Mammary epithelial cell (primary cell): ENCODE measurements at regions not wholly inside any gene's neighbourhood (a gene's known extent, or its start where the extent isn't known, plus 50 kb on each side); places are given as distances from the start of the nearest gene placed in this dataset.

Source experiments
- EZH2 ChIP-seq: IDR thresholded peaks from 2 replicates; pipeline ENCODE4 v1.6.1; 2012; ENCODE audit warnings: low read length, inconsistent platforms, borderline replicate concordance
- TF ChIP-seq, protein P1 (sequence below), 2 donors: IDR thresholded peaks in 1 of 2; conservative IDR thresholded peaks in 1 of 2; 2 replicates each; pipeline ENCODE4 v1.5.1; 2011 to 2012; ENCODE audit warnings: inconsistent platforms in 2 of 2, low read length in 2 of 2, mild to moderate bottlenecking in 2 of 2, control low read depth in 1 of 2, low read depth in 1 of 2; ENCODE audit not compliant: insufficient read depth in 1 of 2; ENCODE audit errors: extremely low read depth in 1 of 2

DNA sequence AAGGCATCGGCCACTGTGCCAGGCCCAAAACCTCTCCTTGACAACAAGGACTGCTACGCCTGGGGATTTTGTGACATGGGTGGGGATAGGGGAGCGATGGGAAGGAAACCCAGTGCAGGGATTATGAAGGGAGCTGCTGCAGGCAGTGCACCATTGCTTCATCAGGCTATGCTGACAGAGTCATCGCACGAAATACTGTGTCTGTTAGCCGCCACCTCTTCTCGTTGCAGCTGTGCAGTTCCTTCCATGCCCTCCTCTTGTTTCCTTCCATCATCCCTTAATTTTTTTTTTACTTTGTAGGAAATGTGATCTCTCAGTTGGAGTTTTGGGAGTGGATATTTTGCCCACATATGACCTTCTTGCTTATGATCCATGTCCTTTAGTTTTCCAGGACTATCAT, 178.7 kb downstream of the RFC3 start:
- TF ChIP-seq, protein P1, sequence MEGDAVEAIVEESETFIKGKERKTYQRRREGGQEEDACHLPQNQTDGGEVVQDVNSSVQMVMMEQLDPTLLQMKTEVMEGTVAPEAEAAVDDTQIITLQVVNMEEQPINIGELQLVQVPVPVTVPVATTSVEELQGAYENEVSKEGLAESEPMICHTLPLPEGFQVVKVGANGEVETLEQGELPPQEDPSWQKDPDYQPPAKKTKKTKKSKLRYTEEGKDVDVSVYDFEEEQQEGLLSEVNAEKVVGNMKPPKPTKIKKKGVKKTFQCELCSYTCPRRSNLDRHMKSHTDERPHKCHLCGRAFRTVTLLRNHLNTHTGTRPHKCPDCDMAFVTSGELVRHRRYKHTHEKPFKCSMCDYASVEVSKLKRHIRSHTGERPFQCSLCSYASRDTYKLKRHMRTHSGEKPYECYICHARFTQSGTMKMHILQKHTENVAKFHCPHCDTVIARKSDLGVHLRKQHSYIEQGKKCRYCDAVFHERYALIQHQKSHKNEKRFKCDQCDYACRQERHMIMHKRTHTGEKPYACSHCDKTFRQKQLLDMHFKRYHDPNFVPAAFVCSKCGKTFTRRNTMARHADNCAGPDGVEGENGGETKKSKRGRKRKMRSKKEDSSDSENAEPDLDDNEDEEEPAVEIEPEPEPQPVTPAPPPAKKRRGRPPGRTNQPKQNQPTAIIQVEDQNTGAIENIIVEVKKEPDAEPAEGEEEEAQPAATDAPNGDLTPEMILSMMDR (conservative IDR thresholded peaks at IDR 0.05 in 1 of 2, IDR thresholded peaks at IDR 0.05 in 1 of 2; ENCODE audit: extremely low read depth in 1 of 2, insufficient read depth in 1 of 2, low read depth in 1 of 2, low read length in 2 of 2): no peak
- TF ChIP-seq EZH2: no peak
